T-helper 1 cell (primary cell): ENCODE measurements at regions not wholly inside any gene's neighbourhood (a gene's known extent, or its start where the extent isn't known, plus 50 kb on each side); places are given as distances from the start of the nearest gene placed in this dataset.
"Not testable (repeated sequence)": the region's sequence is repeated elsewhere in the genome, so short reads cannot be mapped to it uniquely, and the experiment has no call there.

Experiments
- DNase-seq, 5 donors: peaks; one replicate each; pipeline ENCODE4 v3.0.0-alpha.2; 2012 to 2020

DNA sequence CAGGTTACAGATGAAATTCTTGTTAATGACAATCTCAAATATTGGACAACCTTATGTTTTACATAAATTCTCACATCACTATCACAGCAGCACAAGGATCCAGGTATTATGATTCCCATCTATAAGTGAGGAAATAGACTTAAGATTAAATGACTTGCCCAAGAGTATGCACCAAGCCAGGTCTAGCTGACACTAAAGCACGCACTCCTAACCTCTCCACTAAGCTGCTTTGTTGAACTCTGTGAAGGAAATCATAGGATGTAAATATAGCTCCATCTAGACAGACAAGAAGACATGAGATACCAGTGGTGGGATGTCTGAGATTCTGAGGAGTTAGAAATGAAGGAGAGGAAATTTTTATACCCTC lies 87.9 kb downstream of the PHLDA1 start:
- no peak for DNase-seq

DNA sequence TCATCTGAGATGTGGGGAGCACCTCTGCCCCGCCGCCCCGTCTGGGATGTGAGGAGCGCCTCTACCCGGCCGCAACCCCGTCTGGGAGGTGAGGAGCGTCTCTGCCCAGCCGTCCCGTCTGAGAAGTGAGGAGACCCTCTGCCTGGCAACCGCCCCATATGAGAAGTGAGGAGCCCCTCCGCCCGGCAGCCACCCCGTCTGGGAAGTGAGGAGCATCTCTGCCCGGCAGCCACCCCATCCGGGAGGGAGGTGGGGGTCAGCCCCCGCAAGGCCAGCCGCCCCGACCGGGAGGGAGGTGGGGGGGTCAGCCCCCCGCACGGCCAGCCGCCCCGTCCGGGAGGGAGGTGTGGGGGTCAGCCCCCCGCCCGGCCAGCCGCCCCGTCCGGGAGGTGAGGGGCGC lies 89.9 kb downstream of the PHLDA1 start:
- not testable (repeated sequence) for DNase-seq

DNA sequence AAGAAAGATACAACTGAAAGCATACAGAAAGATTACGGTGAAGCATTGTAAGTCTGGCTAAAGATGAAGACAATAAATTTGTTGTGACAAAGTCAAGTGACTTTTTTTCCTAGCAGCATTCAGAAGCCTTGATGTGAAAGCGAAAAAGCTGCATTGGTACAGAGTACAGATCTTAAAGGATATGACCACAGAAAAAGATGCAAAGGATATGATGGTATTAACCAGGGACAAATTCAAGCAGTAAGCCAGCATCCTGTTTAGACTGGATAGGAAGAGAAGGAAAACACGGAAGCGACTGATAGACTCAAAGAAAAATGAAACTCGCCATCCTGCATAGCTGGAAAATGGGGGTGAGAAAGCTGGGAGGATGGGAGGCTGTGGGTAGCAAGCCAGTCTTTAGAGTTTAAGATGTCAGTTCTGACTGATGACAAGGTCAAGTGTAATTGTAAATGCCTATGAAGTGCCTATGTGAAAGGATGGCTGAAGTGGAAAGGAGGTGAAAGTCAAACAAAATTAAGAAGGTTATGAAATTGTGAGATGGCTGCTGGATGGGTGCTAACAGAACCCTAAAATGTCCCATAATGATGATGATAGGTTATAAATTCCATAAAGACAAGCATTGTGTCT lies 92.4 kb downstream of the PHLDA1 start:
- peak in 1 of 5 donors; percentile 71 for DNase-seq

DNA sequence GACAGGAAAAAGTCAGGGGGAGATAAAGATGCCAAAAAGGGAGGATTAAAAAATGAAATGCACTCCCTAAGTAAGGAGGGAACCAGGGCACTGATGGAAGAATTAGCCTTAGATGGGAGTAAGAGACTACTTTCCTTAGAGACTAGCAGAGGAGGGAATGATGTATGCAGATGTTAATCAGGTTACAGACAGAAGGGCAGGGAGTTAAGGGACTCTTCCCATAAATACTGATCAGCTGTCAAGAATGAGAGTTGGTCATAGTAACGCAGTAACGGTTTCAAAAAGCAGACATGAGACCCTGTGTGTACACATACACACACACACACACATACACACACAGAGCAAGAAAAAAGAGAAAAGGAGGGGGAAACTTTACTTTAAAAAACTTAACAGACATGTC lies 93.4 kb downstream of the PHLDA1 start:
- DNase-seq: no peak

DNA sequence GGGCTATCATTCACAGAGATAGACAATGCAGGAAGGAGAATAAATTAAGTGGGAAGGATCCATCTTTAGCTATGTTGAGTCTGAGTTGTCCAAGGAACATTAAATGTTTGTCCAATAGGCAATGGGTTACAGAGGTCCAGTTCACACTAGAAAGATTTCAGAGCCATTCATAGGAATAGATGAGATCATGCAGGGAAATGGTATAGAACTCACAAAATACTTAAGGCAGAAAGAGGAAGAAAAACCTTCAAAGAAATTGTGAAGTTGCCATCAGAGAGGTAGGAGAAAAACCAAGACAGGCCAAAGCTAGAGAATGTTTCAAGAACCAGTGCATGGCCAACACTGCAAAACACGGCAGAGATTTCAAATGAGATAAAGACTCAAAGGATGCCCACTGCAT lies 94.1 kb downstream of the PHLDA1 start:
- DNase-seq: no peak

DNA sequence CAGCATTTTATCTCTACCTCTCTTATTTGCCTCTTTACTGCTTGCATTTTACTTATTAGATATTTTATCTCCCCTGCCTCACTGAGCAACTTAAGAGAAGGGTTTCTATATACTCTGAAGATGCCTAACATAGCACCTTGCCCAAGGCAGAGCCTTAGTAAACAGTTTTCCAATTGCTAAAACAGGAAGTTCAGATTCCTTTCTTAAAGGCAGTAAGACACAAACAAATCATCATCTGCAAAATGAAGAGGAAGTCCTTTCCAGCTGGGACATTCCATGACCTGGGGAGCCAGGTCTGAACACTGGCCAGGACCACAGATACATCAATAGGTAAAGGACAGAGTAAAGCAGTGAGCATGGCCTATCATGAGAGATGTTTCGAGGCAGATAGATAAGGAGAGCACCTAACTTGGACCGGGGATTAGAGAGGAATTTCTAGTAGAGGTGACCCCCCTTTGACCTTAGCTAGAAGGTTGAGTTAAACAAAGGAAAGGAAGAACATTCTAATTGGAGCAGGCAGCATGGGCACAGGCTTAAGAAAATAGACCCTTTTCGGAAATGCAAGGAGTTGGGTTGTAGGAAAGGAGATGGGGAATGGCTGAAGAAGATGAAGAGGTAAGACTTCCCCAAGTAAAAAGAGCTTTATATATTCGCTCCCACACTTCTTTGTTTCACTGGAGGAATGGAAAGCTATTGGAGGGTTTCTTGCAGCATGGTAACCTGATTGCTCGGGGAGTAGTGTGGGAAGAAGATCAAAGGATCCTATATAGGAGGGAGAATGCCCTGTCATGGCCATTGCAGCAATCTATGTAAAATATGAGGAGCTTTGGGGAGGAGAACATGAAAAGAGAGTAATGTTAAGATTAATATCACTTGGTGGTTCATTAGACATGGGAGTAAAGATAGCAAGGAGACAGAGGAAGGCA lies 94.8 kb downstream of the PHLDA1 start:
- DNase-seq: no peak

DNA sequence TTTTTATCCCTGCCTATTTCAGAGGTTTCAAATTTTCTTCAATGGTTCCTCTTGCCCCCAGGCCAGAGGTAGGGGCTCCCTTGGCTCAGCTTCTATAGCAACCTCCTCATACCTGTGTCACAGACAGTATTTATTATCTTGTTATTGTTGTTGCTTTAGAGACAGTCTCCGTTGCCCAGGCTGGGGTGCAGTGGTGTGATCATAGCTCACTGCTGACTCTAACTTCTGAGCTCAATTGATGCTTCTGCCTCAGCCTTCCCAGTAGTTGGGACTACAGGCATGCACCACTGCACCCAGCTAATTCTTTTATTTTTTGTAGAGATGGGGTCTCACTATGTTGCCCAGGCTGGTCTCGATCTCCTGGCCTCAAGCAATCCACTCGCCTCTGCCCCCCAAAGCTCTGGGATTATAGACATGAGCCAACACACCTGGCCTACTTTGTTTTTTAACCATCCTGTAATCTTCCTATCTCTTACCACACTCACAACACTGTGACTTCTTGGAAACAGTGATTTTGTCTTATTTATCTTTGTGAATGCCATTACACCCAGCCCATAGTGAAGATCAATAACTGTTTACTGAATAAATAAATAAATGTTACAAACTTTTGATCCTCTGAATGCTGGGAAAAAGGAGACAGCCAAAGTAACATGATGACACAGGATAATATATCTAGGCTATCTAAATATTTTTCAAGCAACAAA lies 95.9 kb downstream of the PHLDA1 start:
- DNase-seq: no peak

DNA sequence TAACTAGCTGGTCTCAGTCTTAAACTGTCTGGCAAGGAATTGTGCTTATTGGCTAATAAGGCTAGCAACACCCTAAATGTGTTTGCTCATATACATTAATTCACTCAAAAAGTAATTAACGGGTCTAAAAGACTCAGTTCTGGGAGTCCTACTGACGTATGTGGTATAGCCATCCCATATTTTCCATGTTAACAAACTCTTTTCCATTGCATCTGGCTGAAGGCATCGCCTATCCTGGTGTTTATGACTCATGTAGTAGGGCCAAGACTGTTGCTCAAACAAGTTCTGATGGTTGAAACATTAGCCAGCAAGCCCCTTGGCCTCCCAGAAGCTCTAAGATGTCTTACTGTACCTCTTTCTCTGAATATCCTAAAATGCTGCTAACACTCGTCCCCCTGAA lies 98.5 kb downstream of the PHLDA1 start:
- DNase-seq: no peak

DNA sequence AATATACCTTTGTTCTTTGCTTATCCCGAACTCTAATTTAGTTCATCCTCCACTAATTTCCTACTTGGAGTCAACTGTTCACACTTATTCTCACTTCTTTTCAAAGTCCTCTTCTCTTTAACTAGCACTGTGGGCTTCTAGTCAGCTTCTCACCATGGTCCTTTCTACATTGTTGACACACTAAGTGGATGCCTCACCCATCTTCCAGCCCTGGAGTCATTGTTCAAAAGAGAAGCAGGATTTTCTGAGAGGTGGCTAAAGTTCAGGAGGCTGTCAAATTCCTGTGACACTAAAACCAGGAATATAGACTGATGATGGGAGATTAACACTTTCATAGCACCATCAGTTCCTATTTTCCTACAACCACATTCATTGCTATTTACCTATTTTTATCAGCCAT lies 99.3 kb downstream of the PHLDA1 start:
- no peak for DNase-seq

DNA sequence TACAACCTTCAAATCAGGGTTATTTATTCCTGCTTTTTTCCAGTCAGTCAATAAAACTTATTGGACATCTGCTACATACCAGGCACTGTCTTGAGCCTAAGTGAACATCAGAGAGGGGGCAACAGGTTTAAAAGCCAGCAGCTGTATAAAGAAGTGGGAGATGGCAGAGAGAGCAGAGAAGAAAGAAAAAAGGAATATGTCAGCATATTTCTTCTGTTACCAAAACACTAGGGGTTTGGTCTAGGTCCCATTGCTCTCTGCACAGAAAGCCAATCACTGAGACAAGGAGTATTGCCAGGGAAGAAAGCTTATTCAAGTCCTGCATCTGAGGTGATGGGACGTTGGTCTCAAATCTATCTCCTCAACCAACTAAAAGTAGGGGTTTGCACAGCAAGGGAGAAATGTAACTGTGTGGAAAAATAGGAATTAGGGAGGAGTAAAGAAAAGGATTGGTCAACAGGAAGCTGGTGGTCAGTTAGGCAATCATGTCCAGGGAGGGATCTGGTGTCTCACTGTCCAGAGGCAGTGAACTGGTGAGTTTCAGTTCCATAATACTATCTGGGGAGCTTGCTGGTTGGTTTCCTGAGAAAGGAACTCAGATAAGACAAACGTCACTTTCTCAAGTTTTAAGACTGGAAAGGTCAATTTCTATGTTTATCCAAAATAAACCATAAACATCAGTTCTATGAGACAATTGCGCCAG lies 107.5 kb downstream of the PHLDA1 start:
- no peak for DNase-seq

DNA sequence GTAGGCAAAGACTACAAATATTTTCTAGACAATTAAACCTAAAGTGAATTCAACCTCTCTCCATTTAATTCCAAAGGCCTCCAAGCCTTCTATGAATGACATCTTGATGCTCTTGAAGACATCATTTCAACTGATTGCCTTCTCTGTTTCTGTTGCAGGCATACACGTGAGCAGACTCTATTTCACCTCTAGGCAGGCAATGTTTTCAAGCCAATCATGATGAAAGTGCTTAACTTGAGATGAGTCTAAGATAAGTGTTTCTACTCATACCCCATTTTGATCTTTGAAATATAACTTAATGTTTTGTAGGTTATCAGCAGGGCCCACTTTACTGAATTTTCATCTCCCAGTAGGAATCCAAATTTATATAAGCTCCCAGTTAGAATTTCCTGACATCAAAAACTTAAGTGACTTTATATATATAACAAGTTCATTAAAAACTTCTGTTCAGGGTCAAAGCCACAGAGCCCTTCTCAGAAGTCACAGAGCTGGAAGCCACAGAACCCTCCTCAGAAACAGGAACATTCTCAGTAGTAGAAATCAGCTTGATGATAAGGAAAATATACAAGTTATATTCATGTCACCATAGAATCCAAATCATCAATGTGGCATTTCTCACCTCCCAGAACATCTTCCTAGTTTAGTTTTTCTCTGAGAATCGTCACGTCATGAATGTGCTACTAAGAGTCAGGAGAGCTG lies 108.5 kb downstream of the PHLDA1 start:
- DNase-seq: no peak

DNA sequence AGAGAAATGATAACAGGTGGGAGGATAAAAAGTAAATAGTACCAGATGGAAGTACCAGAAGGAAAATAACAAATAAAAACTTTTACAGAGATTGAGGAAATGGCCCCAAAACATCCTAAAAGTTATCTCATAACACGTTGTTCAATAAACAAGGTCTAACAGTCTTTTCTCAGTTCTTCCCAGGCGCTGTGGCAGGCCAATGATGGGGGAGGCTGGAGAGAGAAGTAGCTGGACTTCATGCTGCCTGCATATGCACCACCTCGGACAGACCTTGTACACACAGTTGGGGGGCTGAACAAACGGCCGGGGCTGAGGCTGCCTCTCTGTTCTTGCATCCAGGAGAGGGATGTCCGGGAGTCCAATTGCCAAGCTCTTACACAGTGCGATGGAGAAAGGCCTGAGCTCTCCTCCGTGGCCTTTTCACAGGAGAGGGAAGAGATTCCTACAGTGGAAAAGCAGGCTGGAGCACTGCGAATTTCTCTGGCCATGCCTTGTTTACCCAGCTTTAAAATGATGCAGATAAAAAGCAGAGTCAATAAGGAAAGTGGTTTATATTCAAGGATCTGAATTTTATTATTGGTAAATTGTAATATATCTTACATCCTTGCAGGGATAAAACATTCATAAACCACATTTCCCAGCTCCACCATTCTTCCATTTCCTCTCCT lies 109.8 kb downstream of the PHLDA1 start:
- DNase-seq: no peak

DNA sequence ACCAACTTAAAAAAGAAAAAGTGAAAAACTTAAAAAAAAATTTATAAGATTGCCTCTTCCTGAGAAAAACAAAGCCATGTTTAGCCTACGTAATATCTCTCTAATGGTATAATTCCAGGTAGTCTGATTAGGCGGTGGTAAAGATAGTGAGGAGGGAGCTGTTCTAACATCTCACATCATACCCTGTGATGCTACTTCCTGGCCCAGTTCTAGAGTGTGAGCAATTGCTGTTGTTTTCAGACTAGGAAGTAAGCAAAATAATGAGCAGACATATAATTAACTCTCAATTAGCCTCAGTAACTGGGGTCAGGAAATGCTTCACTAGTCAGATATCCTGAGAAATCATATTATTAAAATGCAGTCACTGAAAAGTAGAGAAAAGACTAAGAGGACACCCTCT lies 113.9 kb downstream of the PHLDA1 start:
- DNase-seq: no peak

DNA sequence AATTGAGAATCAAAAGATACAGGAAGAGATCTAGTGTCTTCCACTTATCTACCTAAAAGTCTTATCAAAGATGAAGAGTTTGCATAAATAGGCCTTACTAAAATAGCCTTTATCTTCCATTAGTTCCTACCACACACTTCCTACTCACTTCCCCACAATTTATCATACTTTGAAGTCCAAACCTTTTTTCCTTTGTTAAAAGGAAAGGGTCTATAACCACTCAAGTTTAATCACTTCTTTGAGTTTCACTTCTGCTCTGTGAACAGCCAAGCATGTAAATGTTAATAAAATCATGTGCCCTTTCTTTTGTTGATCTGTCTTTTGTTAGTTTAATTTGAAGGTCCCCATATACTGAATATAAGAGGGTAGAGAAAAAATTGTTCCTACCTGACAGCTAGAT lies 114.5 kb downstream of the PHLDA1 start:
- no peak for DNase-seq

DNA sequence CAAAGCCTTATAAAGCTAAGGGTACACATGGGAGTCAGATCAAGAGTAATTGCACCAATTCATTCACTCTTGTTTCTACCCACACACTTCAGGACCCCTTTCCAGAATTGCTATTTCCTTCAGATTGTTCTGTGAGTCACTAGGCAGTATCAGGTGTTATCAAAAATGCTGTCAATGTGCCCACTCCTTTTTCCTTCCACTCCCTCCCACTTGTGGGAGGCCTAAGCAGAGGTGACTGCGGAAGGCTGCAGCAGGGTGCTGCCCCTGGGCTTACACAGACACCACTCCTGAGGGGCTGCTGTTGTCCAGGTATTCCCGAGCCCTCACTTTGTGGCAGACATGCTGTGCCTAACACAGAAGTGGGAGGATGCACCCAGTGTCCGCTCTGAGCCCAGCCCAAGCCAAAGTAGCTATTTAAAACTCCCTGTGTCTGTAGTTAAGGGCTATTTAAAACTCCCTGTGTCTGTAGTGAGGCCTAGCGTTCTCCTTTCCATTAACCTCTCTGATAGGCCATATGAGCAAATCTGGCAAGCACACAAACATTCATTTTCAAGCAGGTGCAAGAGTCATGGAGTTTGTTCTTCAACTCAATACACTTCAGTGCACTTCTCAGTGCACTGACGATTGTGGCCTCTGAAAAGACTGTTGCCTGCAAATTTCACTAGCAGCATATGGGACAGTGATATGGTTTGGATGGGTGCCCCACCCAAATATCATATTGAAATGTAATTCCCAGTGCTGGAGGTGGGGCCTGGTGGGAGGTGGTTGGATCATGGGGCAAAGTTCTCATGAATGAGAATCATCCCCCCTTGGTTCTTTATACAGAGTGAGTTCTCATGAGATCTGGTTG lies 117.8 kb downstream of the PHLDA1 start:
- no peak for DNase-seq

DNA sequence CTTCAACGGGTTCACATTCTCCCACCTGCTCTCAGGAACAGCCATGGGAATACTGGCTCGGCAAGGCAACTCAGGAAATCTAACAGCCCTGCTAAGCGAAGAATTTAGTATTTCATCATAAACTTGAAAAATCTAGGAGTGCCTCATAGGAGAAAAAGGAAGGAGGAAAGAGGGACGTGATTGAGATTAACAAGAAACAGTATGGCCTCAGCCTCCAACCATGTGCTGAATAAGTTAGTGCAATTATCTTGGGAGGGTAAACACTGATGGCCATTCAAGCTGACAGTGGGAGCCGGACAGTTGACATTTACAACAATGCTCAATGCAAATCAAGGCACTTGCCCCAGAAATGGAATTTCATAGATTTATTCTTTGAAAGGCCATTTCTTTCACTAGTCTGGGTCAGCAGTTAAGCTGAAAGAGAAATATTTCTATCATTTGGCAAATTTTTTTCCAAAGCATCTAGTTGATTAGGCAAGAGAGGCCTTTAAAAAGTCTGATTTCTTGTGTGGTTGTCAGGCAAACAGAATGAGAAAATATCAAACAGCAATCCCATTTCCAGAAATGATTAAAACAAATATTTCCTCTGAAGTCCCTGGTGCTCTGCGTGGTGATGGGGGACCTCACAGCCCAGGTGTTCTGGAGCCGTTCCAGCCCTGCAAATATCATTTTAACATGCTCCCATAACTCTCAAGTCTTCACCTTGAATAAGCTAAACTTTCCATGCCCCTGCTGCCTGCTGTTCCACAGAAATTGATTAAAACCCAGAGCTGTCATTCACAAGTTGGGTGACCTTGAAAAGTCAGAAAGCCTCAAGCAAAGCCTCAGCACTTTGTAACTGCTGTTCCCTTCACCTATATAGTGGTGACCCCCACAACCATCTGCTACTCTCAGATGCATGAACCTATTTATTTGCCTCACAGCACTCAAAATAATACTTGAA lies 121.6 kb downstream of the PHLDA1 start:
- DNase-seq: no peak

DNA sequence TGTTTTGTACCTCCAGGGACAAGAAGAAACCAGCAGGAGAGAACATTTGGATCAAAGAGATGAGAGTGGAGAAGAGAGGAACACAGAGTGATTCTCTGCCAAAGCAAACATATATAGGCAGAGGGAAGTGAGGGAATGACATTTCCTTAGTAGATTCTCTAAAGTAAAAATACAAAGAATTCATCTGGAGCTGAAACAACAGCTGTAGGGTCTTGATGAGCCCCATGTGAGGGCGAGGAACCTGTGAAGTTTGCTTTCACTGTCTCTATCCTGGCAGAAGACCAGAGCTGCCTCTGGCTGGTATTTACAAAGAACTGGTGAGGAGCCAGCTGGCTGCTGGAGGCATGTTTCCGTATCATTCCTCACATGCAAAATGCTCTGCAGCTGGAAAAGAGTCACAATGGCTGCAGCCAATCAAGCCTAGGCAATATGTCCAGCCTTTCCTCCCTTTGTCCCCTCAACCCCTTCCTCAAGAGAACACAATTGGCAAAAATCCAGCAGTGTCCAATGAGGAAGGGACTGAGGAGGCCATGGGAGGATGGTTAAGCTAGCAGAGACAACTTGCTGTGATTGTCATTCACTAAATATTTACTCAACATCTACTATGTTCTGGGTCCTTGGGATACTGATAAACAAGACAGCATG lies 122.5 kb downstream of the PHLDA1 start:
- no peak for DNase-seq

DNA sequence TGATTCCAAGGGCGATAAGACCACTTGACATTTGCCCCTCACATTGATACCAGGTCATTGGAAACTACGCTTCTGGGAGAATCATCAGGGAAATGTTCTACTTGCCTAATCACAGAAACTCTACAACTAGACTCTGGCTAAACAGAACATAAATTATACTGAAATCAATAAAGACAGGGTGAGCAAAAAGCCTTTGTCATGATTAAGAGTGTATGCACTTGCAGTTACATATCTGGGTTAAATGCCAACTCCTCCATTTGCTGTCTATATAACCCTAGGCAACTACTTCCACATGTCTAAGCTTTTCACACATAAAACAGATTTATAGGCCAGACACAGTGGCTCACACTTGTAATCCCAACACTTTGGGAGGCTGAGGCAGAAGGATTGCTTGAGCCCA lies 125.7 kb downstream of the PHLDA1 start:
- DNase-seq: no peak

DNA sequence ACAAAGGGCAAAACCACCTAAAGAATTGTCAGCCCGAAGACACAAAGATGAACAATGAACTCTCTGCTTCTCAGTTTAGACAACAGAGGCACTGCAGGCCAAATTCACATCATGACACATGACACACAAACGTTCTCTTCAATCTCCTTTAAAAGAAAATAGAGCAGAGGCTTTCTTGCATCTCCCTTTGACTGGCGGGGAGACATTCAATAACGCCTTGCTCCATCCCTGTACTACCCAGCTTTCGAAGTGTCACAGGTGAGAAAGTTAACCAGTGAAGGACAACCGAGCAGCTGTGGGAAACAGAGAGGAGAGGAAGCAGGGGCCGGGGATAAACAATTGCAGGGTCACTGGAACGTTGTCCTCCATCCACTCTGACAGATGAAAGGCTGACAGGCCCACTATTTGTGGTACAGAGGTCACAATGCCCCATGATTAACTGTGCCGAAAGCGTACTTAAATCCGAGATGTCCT lies 130.8 kb downstream of the PHLDA1 start:
- DNase-seq: no peak
